Amygdala (tissue), 56 donors: ENCODE measurements at regions not wholly inside any gene's neighbourhood (a gene's known extent, or its start where the extent isn't known, plus 50 kb on each side); places are given as distances from the start of the nearest gene placed in this dataset.

Experiments
- DNase-seq, 56 donors: peaks; one replicate each; lab custom pipeline; 2025; lab: John Stamatoyannopoulos, UW

DNA sequence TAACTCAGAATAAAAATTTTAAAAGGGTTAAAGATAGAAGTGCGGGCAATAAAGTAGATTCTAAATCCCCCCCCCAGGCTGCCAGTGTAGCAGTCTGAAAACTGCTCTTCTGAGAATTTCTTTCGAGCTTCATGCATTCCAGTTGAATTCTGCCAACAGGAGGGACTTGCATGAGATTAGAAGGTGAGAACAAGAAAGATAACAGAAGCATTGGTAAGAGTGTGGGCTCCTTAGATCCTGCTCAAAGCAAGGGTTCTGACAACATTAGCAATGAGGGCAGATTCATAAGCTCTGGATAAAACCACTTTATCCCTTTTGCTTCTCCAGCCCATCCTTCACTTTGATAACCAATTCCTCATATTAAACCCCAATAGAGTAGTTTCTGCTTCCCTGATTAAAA is 235.9 kb upstream of the CDH6 start:
- DNase-seq: no peak

DNA sequence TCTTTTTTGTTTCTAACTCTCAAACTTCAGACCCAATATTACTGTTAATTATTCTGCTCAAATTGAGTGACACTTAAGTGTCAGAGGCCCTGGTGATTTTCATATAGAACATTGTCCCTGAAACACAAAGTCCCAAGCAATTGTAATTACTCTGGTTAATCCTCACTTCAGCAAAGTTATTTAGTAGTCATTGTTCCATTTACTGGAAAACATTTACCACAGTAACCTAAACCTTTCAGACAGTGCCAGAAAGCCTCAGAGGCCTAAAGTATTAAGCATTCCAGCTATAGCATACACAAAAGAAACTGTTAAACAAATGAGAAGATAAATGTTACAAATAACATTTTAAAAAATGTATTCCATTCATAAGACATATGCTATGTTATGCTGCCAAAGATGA is 237.2 kb upstream of the CDH6 start:
- DNase-seq: no peak

DNA sequence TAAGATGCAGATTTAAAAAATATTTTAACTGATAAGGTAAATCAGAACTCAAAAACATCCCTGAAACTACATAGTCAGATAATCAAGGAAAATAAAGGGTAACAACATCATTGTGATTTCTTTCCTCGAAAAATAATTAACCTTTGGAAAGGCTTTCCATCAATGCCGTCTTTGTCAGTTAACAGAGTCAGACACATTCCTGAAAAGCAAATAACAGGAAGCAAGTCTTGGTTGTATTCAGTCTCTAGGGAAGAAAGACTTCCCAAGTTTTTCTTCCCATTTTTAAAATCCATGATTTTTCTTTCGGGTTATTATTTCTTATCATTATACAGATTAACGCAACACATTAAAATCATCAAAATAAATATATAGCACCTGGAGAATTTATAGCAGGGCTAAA is 256.4 kb upstream of the CDH6 start:
- no peak for DNase-seq

DNA sequence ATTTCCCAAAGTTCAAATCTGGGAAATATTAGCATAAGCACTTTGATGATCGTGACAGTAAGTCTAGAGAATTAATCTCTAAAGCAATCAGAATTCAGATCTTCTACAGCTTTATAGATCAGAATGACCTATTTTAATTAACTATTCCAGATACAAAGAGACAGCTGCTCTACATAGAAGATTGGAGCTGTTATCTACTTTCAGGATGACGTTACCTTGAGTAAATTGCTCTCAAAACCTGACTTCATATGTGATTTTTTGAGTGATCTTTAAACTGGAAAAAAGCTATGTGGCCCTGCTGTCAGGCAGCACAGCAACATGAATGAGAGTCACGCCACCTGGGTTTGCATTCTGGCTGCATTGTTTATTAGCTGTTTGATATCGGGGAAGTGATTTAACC is 259.9 kb upstream of the CDH6 start:
- no peak for DNase-seq

DNA sequence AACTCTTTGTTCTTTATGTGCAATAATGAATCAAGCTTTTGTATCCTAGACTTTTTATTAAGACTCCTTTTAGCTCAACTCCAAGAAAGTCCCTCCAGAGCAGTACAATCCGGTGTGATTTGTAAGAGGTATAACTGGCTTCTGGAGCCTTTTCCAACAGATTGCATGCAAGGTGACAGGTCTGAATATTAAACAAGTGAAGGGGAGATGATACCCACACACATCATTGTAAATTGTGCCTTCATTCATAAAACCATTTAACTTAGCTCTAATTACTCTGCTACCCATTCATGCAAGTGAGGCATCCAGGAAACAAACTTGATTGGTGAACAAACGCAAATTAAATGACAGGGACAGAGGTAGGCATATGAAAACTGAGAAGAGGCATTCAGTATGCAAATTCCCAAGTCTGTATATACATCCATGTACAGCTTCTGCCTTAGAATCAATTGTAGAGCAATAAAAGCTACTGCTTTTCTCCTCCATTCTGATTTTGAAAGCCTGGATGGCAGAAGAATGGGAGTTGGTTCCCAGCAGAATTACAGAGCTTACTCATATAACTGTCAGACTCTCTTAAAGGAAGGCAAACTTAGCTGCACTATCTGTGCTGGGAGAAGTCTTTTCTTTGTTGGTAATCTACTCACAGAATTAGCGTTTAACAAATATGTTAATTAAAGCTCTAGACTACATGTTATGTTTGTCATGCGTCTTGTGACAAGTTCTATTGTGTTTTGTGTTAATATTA is 261.0 kb upstream of the CDH6 start:
- DNase-seq: no peak

DNA sequence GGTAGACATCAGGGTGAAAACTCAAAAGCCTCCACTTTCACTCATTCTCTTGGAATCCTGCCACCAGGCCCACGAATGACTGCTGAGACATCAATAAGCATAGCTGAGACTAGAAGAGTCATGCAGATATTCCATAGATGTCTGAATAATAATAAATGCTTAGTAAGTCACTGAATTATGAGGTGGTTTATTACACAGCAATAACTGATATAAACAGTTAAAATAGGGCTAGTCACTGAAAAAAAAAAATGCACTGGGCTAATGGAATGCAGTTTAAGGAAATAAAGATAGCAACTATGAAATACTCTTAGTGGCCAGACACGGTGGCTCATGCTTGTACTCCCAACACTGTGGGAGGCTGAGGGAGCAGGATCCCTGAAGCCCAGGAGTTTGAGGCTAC is 262.8 kb upstream of the CDH6 start:
- DNase-seq: no peak

DNA sequence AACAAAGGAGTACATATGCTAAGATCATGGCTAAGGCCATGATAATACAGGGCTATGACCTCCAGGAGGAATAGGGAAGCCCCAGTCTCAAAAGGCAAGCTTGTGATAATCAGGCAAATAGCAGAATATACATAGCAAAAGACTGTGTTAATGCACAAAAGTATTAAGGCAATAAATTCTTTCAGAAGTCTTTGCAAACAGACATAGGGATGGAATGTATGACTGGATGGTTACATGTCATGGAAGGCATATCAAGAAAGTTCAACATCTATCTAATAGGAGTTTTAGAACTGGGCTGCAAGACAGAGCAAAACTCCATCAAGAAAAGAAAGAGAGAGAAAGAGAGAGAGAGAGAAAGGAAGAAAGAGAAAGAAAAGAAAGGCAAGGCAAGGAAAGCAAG is 264.5 kb upstream of the CDH6 start:
- DNase-seq: no peak

DNA sequence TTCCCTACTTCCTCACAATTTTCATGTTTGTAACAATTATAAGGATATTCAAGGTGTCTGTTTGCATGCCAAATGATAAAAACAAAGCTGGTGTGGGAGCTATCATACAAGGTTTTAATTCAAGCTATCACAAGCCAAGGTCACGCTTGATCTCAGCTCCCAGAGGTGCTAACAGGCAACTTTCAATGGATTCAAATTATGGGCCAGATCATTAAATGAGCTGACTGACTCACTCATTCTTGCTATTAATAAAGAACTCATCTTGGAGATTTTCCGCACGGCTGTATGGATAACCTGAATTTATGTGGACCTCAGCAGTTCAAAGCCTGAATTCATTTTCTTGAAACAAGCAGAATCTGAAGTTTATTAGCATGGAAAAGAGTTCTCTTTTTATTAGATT is 267.3 kb upstream of the CDH6 start:
- DNase-seq: no peak

DNA sequence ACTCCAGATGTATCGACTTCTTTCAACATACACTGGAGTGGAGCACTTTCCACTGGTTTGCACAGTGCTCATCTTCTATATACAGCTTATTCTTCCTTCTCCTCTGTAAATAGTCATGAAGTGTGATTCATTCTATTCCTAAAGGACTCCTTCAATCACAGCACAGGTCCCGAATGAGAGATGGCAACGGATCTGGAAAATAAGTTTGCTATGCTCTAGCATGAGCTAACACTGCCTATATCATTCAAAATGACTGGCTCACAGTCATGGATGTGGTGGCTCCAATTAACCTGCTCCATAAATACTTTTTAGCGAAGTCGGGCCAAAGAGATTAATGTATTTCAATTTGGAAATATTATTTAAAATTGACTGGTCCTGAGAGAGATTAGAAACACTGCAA is 272.1 kb upstream of the CDH6 start:
- no peak for DNase-seq

DNA sequence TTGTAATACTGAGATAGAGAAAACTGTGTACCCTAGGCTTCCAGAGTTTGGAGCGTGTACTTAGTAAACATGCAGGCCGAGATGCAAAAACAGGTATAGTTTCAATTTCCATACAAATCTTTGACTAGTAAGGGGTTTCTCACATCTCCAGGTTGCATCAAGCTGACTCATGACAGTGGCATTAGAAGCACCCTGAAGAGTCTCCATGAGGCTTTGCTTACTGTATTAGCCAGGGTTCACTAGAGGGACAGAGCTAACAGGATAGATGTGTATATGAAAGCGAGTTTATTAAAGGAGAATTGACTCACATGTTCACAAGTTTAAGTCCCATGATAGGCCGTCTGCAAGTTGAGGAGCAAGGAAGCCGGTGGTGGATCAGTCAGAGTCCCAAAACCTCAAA is 275.3 kb upstream of the CDH6 start:
- no peak for DNase-seq

DNA sequence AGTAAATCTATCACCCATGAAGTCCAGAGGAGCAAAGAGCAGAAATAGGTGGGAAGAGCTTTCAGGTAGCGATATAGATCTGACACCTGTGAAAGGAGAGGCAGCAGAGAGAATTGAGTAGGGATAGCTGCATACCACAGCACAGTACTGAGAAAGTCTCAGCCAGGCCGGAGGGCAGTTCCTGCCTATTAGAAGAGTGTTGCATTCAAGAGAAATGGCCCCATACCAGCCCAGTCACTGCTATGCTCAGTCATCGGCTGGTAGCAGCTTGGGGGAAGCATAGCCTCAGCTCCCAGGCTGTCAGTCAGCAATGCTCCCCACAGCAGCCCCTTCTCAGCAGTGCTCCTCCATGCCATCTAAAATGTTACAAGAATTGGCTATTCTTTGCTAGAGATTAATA is 285.1 kb upstream of the CDH6 start:
- DNase-seq: peak in 4 of 56 donors; percentile 1 to 3 (median 2)

DNA sequence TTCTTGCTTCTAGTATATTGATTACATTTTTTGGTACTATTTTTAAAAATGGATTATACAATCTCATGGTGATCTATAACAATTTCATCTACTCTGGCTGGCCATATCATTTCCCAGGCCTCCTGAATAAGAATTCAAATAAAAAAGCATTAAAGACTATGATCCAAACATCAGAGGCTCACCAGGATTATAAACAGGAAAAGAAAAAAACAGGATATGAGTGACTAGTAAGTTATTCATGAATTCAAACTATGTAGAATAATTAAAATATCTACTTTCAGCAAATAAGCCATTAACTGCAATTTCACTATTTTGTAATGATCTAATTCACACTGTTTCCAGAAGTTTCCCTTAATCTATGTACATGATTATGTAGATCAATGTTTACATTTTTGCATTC is 293.1 kb upstream of the CDH6 start:
- no peak for DNase-seq

DNA sequence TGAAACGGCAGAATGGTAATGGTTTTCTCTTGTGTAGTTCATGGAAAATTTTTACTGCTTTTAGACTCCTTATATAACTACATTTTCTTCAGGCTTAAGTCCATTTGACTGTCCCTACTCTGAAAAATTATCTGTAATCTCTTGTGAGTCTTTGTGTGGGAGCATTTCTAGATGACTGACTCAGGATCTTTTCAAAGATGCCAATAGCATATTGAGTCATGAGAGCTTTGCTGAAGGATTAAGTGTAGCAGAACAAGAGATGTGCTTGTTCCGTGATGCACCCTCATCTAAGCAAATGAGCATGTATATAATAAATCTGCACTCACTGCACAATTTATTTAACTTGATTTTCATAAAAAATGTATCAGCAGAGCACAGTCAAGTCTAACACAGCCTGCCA is 298.7 kb upstream of the CDH6 start:
- no peak for DNase-seq

DNA sequence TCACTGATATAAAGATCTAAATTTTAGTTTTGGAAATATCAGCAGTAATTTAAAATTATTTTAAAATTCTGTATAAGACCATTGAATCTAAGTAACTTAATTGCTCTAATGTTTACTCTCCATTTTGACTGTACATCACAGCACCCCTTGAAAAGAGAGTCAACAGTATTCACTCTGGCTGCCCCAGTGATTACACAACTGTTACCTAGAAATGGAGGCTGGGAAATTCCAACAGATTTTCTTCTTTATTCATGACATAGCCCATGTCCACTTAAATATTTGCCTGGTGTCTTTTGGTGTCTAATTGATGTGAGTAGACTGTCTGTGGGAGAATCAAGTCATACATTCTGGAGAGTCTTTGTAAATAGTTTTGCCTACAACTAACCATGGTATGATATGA is 301.8 kb upstream of the CDH6 start:
- no peak for DNase-seq

DNA sequence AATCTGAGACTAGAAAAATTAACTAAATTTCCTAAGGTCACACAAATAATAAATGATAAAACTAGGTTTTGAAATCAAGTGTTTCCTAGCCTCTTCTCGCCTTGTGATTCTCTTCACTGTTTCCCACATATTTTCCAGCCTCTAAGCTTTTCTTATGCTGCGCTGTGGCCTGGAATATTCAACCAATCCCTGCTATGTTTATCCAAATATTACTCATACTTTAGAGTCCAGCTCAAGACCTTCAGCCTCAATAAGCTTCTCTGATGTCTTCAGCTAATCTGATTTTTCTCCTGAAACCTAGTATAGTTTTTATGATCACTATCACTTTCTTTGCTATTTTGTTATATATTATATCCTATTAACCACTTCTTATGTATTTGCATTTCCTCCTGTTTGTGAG is 303.1 kb upstream of the CDH6 start:
- no peak for DNase-seq

DNA sequence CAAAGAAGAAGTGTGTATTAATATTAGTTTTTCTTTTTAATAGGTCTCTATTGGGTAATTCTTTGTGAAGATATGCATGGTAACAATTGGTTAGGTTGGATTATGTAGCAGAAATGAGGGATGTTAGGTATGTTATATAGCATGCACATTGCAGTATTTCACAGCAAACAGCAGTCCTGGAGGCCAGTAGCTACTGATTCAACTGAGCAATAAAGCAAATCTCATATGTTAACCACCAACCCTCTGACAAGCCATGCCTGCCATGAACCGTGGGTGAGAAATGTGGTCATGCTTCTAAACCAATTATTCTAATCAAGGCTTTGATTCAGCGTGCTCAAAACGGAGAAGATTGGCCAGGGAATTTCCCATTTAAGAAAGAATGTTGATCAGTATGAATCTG is 313.0 kb upstream of the CDH6 start:
- DNase-seq: no peak

DNA sequence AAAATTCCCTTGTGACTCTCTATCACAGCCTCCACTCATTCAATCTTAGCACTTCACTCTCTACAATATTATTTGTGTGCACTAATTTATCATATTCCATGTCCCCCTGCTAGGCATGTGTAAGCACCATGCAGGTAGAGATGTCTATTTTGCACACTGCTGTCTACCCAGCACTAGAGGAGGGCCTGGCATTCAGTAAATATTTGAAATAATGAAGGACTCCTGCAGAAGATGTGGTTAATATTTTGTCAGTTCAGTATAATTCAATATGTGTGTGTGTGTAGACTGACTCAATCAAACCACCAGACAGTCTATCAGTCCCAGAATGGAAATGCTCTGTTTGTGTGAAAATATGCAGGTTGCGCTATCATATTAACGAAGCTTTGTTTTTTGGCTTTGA is 313.6 kb upstream of the CDH6 start:
- no peak for DNase-seq

DNA sequence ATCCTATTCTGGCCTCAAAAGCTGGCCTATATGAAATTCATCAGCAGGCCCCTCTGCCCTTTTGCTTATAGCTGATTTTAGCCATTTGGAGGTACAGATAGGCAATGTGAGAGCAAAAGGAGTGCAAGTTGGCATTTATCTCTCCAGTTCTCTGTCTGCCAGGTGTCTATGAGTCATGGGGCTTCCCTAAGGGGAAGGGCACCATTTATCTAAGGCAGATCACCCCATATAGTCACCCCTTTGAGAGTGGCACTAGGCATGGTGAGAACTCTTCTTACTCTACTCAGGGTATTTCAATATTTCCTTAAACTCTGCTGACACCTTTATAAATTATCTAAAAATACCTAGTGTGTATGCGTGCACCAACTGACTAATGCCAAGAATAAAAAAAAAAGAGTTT is 314.7 kb upstream of the CDH6 start:
- DNase-seq: no peak

DNA sequence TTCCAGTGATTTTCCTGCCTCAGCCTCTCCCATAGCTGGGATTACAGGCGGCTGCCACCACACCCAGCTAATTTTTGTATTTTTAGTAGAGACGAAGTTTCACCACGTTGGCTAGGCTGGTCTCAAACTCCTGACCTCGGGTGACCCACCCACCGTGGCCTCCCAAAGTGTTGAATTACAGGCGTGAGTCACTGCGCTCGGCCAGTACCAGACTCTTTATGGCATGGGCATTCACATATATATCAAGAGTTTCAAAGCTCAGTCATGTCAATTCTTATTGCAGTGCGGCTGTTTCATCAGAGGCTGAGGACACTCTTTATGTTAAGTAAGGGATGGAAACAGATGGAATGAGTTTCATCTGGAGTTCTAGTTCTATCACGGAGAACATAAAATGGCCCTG is 315.2 kb upstream of the CDH6 start:
- no peak for DNase-seq

DNA sequence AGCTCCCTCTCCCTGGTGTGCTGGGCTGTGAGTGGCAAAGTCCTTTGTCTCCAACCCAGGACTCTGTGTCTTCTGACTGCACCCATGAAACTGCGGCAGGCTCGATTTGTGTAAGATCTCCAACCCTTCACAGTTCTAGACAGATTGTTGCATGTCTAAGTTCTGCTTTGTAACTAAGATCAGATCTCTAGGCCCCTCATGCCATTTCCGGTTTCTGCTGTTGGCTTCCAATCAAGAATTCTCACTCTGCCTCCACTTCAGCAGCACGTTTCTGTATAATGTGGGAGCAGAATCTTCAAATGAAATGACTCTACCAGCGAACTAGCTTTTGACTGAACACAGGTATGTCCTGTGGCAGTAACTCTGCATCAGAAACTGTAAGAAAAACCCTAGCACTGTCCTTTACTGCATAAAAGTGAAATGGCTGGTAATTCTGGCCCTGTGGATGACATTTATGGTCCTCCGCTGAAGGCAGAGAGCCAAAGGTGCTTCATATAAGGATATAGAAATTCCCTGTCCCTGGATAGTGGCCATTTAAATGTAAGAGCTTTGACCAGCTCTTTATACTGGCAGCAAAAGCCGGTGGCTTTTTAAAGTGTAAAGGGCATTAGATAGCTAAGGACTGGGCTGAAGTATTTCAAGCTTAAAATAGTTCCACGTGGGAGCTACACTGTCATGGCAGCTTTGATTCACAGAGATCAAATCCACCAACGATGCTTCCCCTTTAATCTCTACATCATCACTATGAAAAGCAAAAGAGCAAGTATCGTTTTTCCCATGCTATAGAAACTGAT is 319.0 kb upstream of the CDH6 start:
- DNase-seq: no peak

DNA sequence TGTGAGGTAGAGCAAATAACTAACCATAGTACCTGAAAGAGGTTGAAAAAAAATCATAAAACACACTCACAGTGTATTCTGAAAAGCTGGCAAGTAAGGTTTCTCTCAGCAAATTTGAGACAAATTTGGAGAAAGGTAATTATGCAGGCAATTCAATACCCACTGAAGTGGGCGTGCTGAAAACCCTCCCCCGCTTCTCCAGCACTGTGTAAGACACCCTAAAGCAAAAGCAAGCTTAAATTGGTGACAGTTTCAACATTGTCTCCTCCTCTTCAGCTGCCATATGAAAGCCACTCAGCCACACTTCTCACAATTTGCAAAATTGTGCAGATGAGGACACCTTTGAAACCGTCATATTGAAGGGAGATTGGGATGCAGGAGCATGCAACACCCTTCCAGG is 322.3 kb upstream of the CDH6 start:
- DNase-seq: peak in 2 of 56 donors; percentile 4 to 9

DNA sequence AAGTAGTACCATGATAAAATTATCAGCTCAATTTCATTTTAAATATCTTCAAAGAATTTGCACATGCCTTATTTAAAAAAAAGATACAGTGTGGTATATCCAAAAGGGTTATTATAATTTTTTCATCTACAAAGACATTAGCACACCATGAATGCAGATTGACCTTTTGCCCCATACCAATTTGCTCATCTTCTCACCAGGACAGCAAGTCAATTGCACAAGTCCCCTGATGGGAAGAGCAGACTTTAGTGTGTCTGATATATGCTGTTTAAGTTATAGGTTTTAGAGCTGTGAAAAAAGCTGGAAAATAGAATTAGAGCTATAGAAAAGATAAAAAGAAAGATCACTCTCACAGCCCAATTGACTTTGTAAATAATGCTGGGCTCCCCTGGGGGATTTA is 325.8 kb upstream of the CDH6 start:
- no peak for DNase-seq
